HEK293T (cell line): ENCODE measurements at regions not wholly inside any gene's neighbourhood (a gene's known extent, or its start where the extent isn't known, plus 50 kb on each side); places are given as distances from the start of the nearest gene placed in this dataset.

ENCODE experiments used
- CTCF ChIA-PET: fragments of 350-600 bp; formaldehyde crosslinking; extraction: SDS; loops from one replicate; lab custom pipeline; 2021; ENCODE audit warnings: antibody characterized with exemption, inconsistent platforms; lab: Yijun Ruan, JAX
- POLR2A ChIA-PET: fragments of 350-600 bp; formaldehyde crosslinking; extraction: SDS; loops from one replicate; lab custom pipeline; 2020; ENCODE audit warnings: antibody characterized with exemption, inconsistent platforms; lab: Yijun Ruan, JAX
- DNase-seq: peaks from one replicate; pipeline ENCODE4 v3.0.0; 2012; ENCODE audit warnings: mixed read lengths; ENCODE audit errors: extremely low spot score
- ARNT ChIP-seq: fragments of 450-650 bp; IDR thresholded peaks from 2 replicates; pipeline ENCODE4 v1.6.1; 2017; ENCODE audit warnings: mild to moderate bottlenecking
- BHLHE40 ChIP-seq: fragments of 450-650 bp; IDR thresholded peaks from 2 replicates; pipeline ENCODE4 v1.6.1; 2016; ENCODE audit warnings: mild to moderate bottlenecking, moderate library complexity, borderline replicate concordance
- CTBP1 ChIP-seq: fragments of 450-650 bp; IDR thresholded peaks from 2 replicates; pipeline ENCODE4 v1.6.1; 2016; ENCODE audit warnings: borderline replicate concordance
- ELF4 ChIP-seq: fragments of 450-650 bp; IDR thresholded peaks from 2 replicates; pipeline ENCODE4 v1.6.1; 2017; ENCODE audit warnings: antibody characterized with exemption
- FOXA1 ChIP-seq: fragments of 450-650 bp; IDR thresholded peaks from 2 replicates; pipeline ENCODE4 v1.6.1; 2016; ENCODE audit warnings: mild to moderate bottlenecking
- FOXK2 ChIP-seq: fragments of 450-650 bp; IDR thresholded peaks from 2 replicates; pipeline ENCODE4 v1.6.1; 2016; ENCODE audit warnings: mild to moderate bottlenecking
- FOXM1 ChIP-seq: fragments of 450-650 bp; IDR thresholded peaks from 2 replicates; pipeline ENCODE4 v1.6.1; 2017; ENCODE audit warnings: mild to moderate bottlenecking, borderline replicate concordance
- HDGF ChIP-seq: fragments of 450-650 bp; IDR thresholded peaks from 2 replicates; pipeline ENCODE4 v1.6.1; 2017; ENCODE audit warnings: antibody characterized with exemption, borderline replicate concordance
- L3MBTL2 ChIP-seq: fragments of 450-650 bp; conservative IDR thresholded peaks from 2 replicates; pipeline ENCODE4 v1.6.1; 2016; ENCODE audit warnings: mild to moderate bottlenecking
- LEF1 ChIP-seq: fragments of 450-650 bp; IDR thresholded peaks from 2 replicates; pipeline ENCODE4 v1.6.1; 2017; ENCODE audit warnings: mild to moderate bottlenecking, borderline replicate concordance
- NFRKB ChIP-seq: fragments of 450-650 bp; IDR thresholded peaks from 2 replicates; pipeline ENCODE4 v1.6.1; 2016; ENCODE audit warnings: mild to moderate bottlenecking, moderate library complexity
- PKNOX1 ChIP-seq: fragments of 450-650 bp; IDR thresholded peaks from 2 replicates; pipeline ENCODE4 v1.6.1; 2016
- SP1 ChIP-seq: fragments of 450-650 bp; IDR thresholded peaks from 2 replicates; pipeline ENCODE4 v1.6.1; 2017
- SUZ12 ChIP-seq: fragments of 450-650 bp; IDR thresholded peaks from 2 replicates; pipeline ENCODE4 v1.6.1; 2016; ENCODE audit warnings: mild to moderate bottlenecking
- TARDBP ChIP-seq: fragments of 450-650 bp; IDR thresholded peaks from 2 replicates; pipeline ENCODE4 v1.6.1; 2016
- ZNF384 ChIP-seq: fragments of 450-650 bp; IDR thresholded peaks from 2 replicates; pipeline ENCODE4 v1.6.1; 2016

GRCh38 chr18:23311351-23312121 lies 141.6 kb upstream of the RIOK3 start:
- TF ChIP-seq L3MBTL2 (no peak), FOXA1 (no peak), ELF4 (no peak), LEF1 (no peak), TARDBP (no peak), SUZ12 (no peak), SP1 (no peak)
- POLR2A ChIA-PET: no interaction called here
- CTCF ChIA-PET: interaction anchor here (0.6 to 0.9 kb wide), 2 partner anchors 8 to 280 kb away, joined by 3 read pairs; no protein-coding TSS in a partner anchor
- no peak for DNase-seq

GRCh38 chr18:23313379-23313778 lies 139.7 kb upstream of the RIOK3 start:
- ChIA-PET POLR2A (no interaction called here), CTCF (no interaction called here)
- no peak for DNase-seq
- TF ChIP-seq LEF1 (no peak), ZNF384 (no peak), FOXK2 (no peak), FOXM1 (no peak), SUZ12 (no peak), FOXA1 (no peak), BHLHE40 (no peak), TARDBP (no peak), CTBP1 (no peak), NFRKB (no peak), PKNOX1 (no peak), SP1 (no peak), ELF4 (no peak), L3MBTL2 (no peak), HDGF (no peak), ARNT (no peak)

DNA sequence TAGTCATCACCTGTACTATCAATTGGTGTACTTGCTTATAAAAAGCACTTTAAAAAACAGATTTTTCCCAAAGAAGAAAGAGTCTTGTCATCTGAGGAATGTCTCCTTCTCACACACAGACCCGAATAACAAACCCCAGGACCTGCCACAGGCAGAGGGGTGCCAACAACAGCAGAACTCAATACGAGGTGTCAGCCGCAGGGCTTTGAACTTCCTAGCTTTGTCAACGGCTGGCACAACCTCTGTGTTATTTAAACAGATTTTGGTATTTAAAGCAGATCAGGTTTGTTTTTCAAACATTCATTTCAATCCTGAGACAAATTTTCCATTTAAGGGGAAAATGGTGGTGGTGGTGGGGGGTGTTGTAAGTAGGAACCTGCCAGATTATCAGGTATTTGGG lies 138.4 kb upstream of the RIOK3 start:
- ChIA-PET CTCF (no interaction called here), POLR2A (no interaction called here)
- TF ChIP-seq CTBP1 (no peak), BHLHE40 (no peak), SUZ12 (no peak), FOXK2 (no peak), ELF4 (no peak), SP1 (no peak), LEF1 (no peak), FOXM1 (no peak), ZNF384 (no peak), NFRKB (no peak), FOXA1 (no peak), HDGF (no peak), ARNT (no peak), L3MBTL2 (no peak), PKNOX1 (no peak), TARDBP (no peak)

GRCh38 chr18:23316316-23316715 lies 136.8 kb upstream of the RIOK3 start:
- CTCF ChIA-PET: no interaction called here
- POLR2A ChIA-PET: no interaction called here
- TF ChIP-seq SUZ12: no peak
- no peak for TF ChIP-seq ARNT
- TF ChIP-seq FOXK2: no peak
- no peak for TF ChIP-seq LEF1
- TF ChIP-seq CTBP1: no peak
- TF ChIP-seq BHLHE40: no peak
- no peak for TF ChIP-seq SP1
- no peak for TF ChIP-seq ELF4
- no peak for TF ChIP-seq NFRKB
- DNase-seq: no peak

More for the DNA sequence above, 138.4 kb upstream of the RIOK3 start:
- DNase-seq: no peak

- ChIA-PET CTCF (no interaction called here), POLR2A (no interaction called here)
- DNase-seq: no peak
- TF ChIP-seq BHLHE40: no peak
- no peak for TF ChIP-seq FOXK2
- TF ChIP-seq ZNF384: no peak
- no peak for TF ChIP-seq SUZ12
- TF ChIP-seq FOXM1: no peak
- no peak for TF ChIP-seq SP1
- no peak for TF ChIP-seq ELF4
- no peak for TF ChIP-seq TARDBP
Observed at GRCh38 chr18:23316988-23317387, 136.1 kb upstream of the RIOK3 start.

- TF ChIP-seq FOXM1 (no peak), LEF1 (no peak), NFRKB (no peak), SUZ12 (no peak), HDGF (no peak), ELF4 (no peak), SP1 (no peak), ZNF384 (no peak), ARNT (no peak), FOXA1 (no peak), L3MBTL2 (no peak), BHLHE40 (no peak), FOXK2 (no peak), PKNOX1 (no peak), CTBP1 (no peak), TARDBP (no peak)
- POLR2A ChIA-PET: no interaction called here
- CTCF ChIA-PET: no interaction called here
Observed at GRCh38 chr18:23317975-23318675, 135.0 kb upstream of the RIOK3 start.

More at GRCh38 chr18:23317975-23318675, 135.0 kb upstream of the RIOK3 start:
- DNase-seq: no peak
